GM18870 (cell line): ENCODE measurements at regions not wholly inside any gene's neighbourhood (a gene's known extent, or its start where the extent isn't known, plus 50 kb on each side); places are given as distances from the start of the nearest gene placed in this dataset.
"Not testable (repeated sequence)": the region's sequence is repeated elsewhere in the genome, so short reads cannot be mapped to it uniquely, and the experiment has no call there.

Source experiments
- ATAC-seq: cut with Tn5 transposase; IDR thresholded peaks from one replicate; pipeline ENCODE4 v1.9.1; 2021; ENCODE audit warnings: moderate library complexity; ENCODE audit not compliant: unreplicated experiment

GRCh38 chr4:42824278-42824977 lies 68.1 kb upstream of the GRXCR1 start:
- no peak for ATAC-seq

- no peak for ATAC-seq
Observed at GRCh38 chr4:42821230-42821629, 71.3 kb upstream of the GRXCR1 start.

- no peak for ATAC-seq
Observed at GRCh38 chr4:42819863-42820514, 72.5 kb upstream of the GRXCR1 start.

- ATAC-seq: no peak
Observed at GRCh38 chr4:42817913-42818312, 74.6 kb upstream of the GRXCR1 start.

- no peak for ATAC-seq
Observed at GRCh38 chr4:42816880-42817400, 75.6 kb upstream of the GRXCR1 start.

- ATAC-seq: no peak
Observed at GRCh38 chr4:42816189-42816879, 76.2 kb upstream of the GRXCR1 start.

- no peak for ATAC-seq
Observed at GRCh38 chr4:42809419-42810084, 83.0 kb upstream of the GRXCR1 start.

- no peak for ATAC-seq
Observed at GRCh38 chr4:42806303-42806835, 86.1 kb upstream of the GRXCR1 start.

GRCh38 chr4:42789041-42789567 lies 103.4 kb upstream of the GRXCR1 start:
- peak; percentile 84 for ATAC-seq

- no peak for ATAC-seq
Observed at GRCh38 chr4:42787079-42787463, 105.4 kb upstream of the GRXCR1 start.

- no peak for ATAC-seq
Observed at GRCh38 chr4:42786350-42787078, 106.0 kb upstream of the GRXCR1 start.

- no peak for ATAC-seq
Observed at GRCh38 chr4:42785817-42786216, 106.7 kb upstream of the GRXCR1 start.

- no peak for ATAC-seq
Observed at GRCh38 chr4:42781315-42781714, 111.2 kb upstream of the GRXCR1 start.

GRCh38 chr4:42778349-42778748 lies 114.2 kb upstream of the GRXCR1 start:
- ATAC-seq: no peak

GRCh38 chr4:42768125-42768748 lies 111.3 kb upstream of the ATP8A1 start:
- no peak for ATAC-seq

- no peak for ATAC-seq
Observed at GRCh38 chr4:42767669-42768068, 110.8 kb upstream of the ATP8A1 start.

- no peak for ATAC-seq
Observed at GRCh38 chr4:42761804-42762203, 104.9 kb upstream of the ATP8A1 start.

- not testable (repeated sequence) for ATAC-seq
Observed at GRCh38 chr4:42754965-42755364, 98.1 kb upstream of the ATP8A1 start.

GRCh38 chr4:42751587-42751986 lies 94.7 kb upstream of the ATP8A1 start:
- ATAC-seq: no peak

- no peak for ATAC-seq
Observed at GRCh38 chr4:42750856-42751255, 94.0 kb upstream of the ATP8A1 start.
